Mesendoderm (in vitro differentiated cells): ENCODE measurements at regions not wholly inside any gene's neighbourhood (a gene's known extent, or its start where the extent isn't known, plus 50 kb on each side); places are given as distances from the start of the nearest gene placed in this dataset.

ENCODE experiments used
- DNase-seq: peaks from one replicate; pipeline ENCODE4 v3.0.0; 2013
- H2AK5ac ChIP-seq: 2 replicates; pipeline ENCODE4 v1.6.1; 2013; ENCODE audit warnings: low read length, inconsistent platforms
- H2BK120ac ChIP-seq: 2 replicates; pipeline ENCODE4 v1.6.1; 2013; ENCODE audit warnings: low read depth, mild to moderate bottlenecking, low read length, moderate library complexity, mixed read lengths
- H2BK15ac ChIP-seq: replicated peaks from 2 replicates; pipeline ENCODE4 v1.6.1; 2013; ENCODE audit warnings: low read depth, mild to moderate bottlenecking, moderate library complexity
- H2BK5ac ChIP-seq: 2 replicates; pipeline ENCODE4 v1.6.1; 2013; ENCODE audit warnings: low read length, inconsistent platforms
- H3K18ac ChIP-seq: 2 replicates; pipeline ENCODE4 v1.6.1; 2013; ENCODE audit warnings: mild to moderate bottlenecking, low read length, mixed read lengths
- H3K23ac ChIP-seq: one replicate; pipeline ENCODE4 v1.6.1; 2013; ENCODE audit warnings: low read length
- H3K27ac ChIP-seq: 2 replicates; pipeline ENCODE4 v1.5.1; 2013; ENCODE audit warnings: low read depth, mild to moderate bottlenecking, inconsistent platforms, low read length, moderate library complexity
- H3K27me3 ChIP-seq: 2 replicates; pipeline ENCODE4 v1.6.1; 2013; ENCODE audit warnings: low read length, control low read depth, mild to moderate bottlenecking, inconsistent platforms; ENCODE audit not compliant: insufficient read depth, poor library complexity
- H3K36me3 ChIP-seq: 2 replicates; pipeline ENCODE4 v1.6.1; 2013; ENCODE audit warnings: low read length, inconsistent platforms; ENCODE audit not compliant: control insufficient read depth, insufficient read depth
- H3K4ac ChIP-seq: one replicate; pipeline ENCODE4 v1.6.1; 2013; ENCODE audit warnings: low read depth, mild to moderate bottlenecking, low read length, moderate library complexity
- H3K4me1 ChIP-seq: 2 replicates; pipeline ENCODE4 v1.6.1; 2013; ENCODE audit warnings: low read depth, low read length, inconsistent platforms; ENCODE audit not compliant: control insufficient read depth
- H3K4me2 ChIP-seq: 2 replicates; pipeline ENCODE4 v1.6.1; 2013; ENCODE audit warnings: low read length
- H3K4me3 ChIP-seq: 2 replicates; pipeline ENCODE4 v1.5.1; 2013; ENCODE audit warnings: mild to moderate bottlenecking, low read length
- H3K56ac ChIP-seq: one replicate; pipeline ENCODE4 v1.6.1; 2013; ENCODE audit warnings: low read length
- H3K79me1 ChIP-seq: 2 replicates; pipeline ENCODE4 v1.6.1; 2013; ENCODE audit warnings: low read length, inconsistent platforms
- H3K79me2 ChIP-seq: 2 replicates; pipeline ENCODE4 v1.6.1; 2013; ENCODE audit warnings: mild to moderate bottlenecking, low read length; ENCODE audit not compliant: control insufficient read depth, insufficient read depth
- H3K9ac ChIP-seq: 2 replicates; pipeline ENCODE4 v1.6.1; 2013; ENCODE audit warnings: low read length, inconsistent platforms
- H4K5ac ChIP-seq: one replicate; pipeline ENCODE4 v1.6.1; 2013; ENCODE audit warnings: low read length
- H4K8ac ChIP-seq: one replicate; pipeline ENCODE4 v1.6.1; 2013; ENCODE audit warnings: low read depth, mild to moderate bottlenecking, control low read depth, low read length, moderate library complexity
- WGBS: extraction: QIAGEN DNeasy Blood & Tissue Kit; methylation state at CpG from one replicate; pipeline ENCODE4 v1.1.7; 2013; ENCODE audit warnings: low lambda C conversion rate, missing lambda C conversion rate; ENCODE audit not compliant: insufficient coverage; ENCODE audit errors: extremely low coverage; 5-methylcytosine and 5-hydroxymethylcytosine counted together

DNA sequence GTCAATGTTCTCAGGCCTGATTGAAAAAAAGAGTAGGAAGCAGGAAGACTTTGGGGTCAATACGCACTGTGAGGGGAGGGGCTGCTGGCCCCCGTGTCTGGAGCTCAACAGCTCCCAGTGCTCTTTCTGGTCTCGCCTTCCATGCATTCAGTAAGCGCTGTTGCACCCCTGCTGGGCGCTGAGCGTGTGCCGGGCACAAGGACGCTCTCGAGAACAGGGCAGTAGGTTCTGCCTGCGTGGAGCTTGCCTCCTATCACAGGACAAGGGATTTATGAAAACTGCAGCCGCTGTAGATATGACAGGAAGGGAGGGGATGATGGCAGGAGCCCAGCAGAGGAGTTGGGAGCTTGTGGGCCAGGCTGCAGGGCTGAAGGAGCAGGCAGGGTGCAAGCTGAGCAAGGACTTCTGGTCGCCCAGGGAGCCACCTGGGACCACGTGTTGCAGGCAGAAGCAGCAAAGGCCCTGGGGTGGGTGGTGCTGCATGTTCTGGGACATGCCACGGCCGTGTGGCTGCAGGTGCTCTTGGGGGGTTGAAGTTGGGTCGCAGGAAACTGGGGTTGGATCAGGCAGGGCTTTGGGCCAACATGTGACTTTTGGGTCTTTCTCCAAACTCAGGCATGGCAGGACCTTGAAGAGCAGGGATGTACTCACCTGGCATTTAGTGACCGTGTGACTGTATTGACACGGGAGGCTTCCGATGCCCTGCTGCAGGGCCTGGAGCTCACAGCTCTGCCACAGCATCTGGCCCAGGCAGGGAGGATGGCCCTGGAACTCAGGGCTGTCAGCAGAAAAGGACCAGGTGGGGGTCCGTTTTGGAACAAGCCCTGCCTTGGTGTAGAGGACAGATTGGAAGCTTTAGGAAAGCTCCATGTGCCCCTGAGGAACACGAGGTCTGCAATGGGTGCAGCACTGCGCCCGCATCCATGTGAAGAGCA lies 97.9 kb downstream of the CPZ start:
- no peaks in the 10 kb centered on the region for H3K79me1 ChIP-seq
- H3K4me3 ChIP-seq, result no peak overlapping the region
- H3K36me3 ChIP-seq, result no peaks in the 10 kb centered on the region
- H3K23ac ChIP-seq, result no peak overlapping the region
- no peak overlapping the region for H2BK15ac ChIP-seq
- no peaks in the 10 kb centered on the region for H3K79me2 ChIP-seq
- no peak overlapping the region for H3K4me2 ChIP-seq
- no peak overlapping the region for H2BK120ac ChIP-seq
- no peak overlapping the region for H3K4ac ChIP-seq
- H3K9ac ChIP-seq, result no peak overlapping the region
- no peaks in the 10 kb centered on the region for H3K27me3 ChIP-seq
- no peak overlapping the region for H4K8ac ChIP-seq
- H4K5ac ChIP-seq, result no peak overlapping the region
- no peak for DNase-seq
- H3K56ac ChIP-seq, result no peak overlapping the region
- H3K4me1 ChIP-seq, result no peaks in the 10 kb centered on the region
- no peak overlapping the region for H2AK5ac ChIP-seq
- H3K18ac ChIP-seq, result no peak overlapping the region
- H2BK5ac ChIP-seq, result no peak overlapping the region
- WGBS, result no CpG with 5 or more reads among the region's 23 CpGs
- no peak overlapping the region for H3K27ac ChIP-seq

DNA sequence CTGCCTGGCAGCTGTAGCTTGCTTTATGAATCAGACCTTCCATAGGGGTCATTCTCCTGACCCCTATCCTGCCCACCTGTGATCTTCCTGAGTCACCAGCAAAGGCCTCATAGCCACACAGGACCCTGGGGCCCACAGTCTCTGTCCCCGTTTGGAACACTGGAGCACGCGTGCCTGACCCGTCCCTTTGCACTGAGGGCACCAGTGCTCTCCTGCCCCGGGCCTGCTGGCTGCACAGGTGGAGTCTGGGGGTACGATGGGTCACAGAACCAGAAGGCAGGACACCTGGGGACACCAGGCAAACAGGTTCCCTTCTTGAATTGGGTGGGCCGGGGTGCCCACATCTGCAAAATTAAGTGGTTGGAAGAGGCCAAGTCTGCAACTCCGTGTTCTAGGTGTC lies 97.2 kb downstream of the CPZ start:
- Histone ChIP-seq H2BK120ac (no peak overlapping the region), H3K23ac (no peak overlapping the region), H3K56ac (no peak overlapping the region), H3K27me3 (no peaks in the 10 kb centered on the region), H3K36me3 (no peaks in the 10 kb centered on the region), H2AK5ac (no peak overlapping the region), H3K79me1 (no peaks in the 10 kb centered on the region), H4K8ac (no peak overlapping the region), H3K18ac (no peak overlapping the region), H3K4me2 (no peak overlapping the region), H3K4ac (no peak overlapping the region), H3K79me2 (no peaks in the 10 kb centered on the region), H3K4me3 (no peak overlapping the region), H3K4me1 (no peaks in the 10 kb centered on the region), H3K27ac (no peak overlapping the region), H2BK15ac (no peak overlapping the region), H2BK5ac (no peak overlapping the region), H3K9ac (no peak overlapping the region), H4K5ac (no peak overlapping the region)
- no peak for DNase-seq
- no CpG with 5 or more reads among the region's 8 CpGs for WGBS

DNA sequence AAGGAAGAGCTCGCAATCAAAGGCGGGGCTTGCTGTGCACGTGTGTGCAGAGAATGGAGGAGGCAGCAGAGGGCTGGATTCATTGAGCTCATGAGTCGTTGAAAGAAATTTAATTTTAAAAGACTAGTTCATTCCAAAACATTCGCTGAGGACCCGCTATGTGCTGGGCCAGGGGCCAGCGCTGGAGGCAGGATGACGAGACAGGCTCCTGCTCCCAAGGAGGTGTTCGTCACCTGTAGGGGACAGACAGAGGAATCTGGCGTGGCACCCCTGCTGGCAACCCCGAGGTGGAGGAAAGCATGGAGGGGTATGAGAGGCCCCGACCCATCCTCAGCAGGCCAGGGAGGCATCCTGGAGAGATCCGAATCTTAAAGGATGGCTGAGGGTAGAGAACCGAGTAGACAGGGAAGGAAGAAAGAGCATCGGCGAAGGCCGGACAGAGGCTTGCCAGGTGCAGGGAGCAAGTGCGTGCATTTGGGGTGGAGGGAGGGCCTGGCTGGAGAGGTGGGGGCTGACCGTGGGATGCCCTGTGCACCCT lies 96.4 kb downstream of the CPZ start:
- H2BK120ac ChIP-seq, result no peak overlapping the region
- H4K5ac ChIP-seq, result no peak overlapping the region
- no peaks in the 10 kb centered on the region for H3K36me3 ChIP-seq
- H3K4ac ChIP-seq, result no peak overlapping the region
- no peak overlapping the region for H2BK5ac ChIP-seq
- no peak overlapping the region for H3K23ac ChIP-seq
- no peak overlapping the region for H3K4me2 ChIP-seq
- H2AK5ac ChIP-seq, result no peak overlapping the region
- H4K8ac ChIP-seq, result no peak overlapping the region
- H3K56ac ChIP-seq, result no peak overlapping the region
- no peaks in the 10 kb centered on the region for H3K4me1 ChIP-seq
- H2BK15ac ChIP-seq, result no peak overlapping the region
- no peaks in the 10 kb centered on the region for H3K79me1 ChIP-seq
- no peak overlapping the region for H3K27ac ChIP-seq
- no peaks in the 10 kb centered on the region for H3K79me2 ChIP-seq
- H3K27me3 ChIP-seq, result no peaks in the 10 kb centered on the region
- H3K18ac ChIP-seq, result no peak overlapping the region
- no peak for DNase-seq
- WGBS, result no CpG with 5 or more reads among the region's 19 CpGs
- H3K9ac ChIP-seq, result no peak overlapping the region
- H3K4me3 ChIP-seq, result no peak overlapping the region

DNA sequence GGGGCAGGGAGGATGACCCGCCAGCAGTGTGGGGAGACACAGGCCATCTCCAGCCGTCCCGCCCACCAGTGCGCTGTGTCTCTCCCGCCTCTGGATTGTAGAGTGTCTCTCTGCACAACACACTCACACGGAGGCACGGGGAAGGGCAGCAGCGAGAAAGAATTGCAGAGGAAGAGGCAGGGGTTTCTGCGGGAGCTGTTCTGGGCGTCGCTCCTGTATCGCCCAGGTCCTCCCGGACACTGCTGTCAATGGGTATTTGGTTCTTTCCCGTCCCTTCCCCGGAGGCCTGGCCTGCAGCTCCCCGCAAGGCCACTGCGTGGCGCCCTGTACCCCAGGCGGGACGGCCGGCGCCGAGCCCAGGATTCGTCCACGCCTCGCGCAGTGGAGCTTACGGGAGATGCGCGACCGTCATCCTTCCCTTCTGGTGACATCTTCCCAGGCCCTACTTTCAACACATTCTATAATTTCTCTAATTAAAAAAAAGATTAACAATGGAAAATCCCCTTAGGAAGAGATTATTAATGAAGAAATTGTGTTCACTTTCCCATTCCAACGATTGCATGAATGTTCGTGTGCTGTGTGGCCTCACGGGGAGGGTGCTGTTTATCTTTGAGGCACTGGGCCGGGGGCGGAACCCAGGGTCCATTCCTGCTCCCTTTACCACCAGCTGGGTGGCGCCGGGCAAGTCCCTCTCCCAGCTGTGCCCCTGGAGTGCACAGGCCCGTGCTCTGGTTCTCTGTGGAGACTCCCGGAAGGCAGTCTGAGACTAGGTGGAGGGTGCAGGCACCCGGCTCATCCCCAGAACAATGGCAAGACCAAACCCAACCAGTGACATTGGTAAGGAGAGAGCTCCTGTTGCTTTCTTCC lies 95.7 kb downstream of the CPZ start:
- H3K27ac ChIP-seq, result no peak overlapping the region
- WGBS, result no CpG with 5 or more reads among the region's 41 CpGs

DNA sequence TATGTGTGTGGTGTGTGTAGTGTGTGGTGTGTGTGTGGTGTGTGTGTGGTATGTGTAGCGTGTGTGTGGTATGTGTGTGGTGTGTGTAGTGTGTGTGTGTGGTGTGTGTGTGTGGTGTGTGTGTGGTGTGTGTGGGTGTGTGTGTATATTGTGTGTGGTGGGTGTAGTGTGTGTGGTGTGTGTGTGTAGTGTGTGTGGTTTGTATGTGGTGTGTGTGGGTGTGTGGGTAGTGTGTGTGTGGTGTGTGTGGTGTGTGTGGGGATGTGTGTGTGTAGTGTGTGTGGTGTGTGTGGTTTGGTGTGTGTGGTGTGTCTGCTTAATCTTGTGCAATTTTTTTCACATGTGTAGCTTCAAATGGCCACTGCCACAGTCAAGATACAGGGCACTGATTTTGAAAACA lies 94.5 kb downstream of the CPZ start:
- Histone ChIP-seq H4K8ac (no peak overlapping the region), H3K27me3 (no peaks in the 10 kb centered on the region), H3K56ac (no peak overlapping the region), H3K4me1 (no peaks in the 10 kb centered on the region), H3K4me3 (no peak overlapping the region), H3K4me2 (no peak overlapping the region), H3K36me3 (no peaks in the 10 kb centered on the region), H2BK5ac (no peak overlapping the region), H3K4ac (no peak overlapping the region), H4K5ac (no peak overlapping the region), H3K27ac (no peak overlapping the region), H3K79me2 (no peaks in the 10 kb centered on the region), H2BK15ac (no peak overlapping the region), H3K9ac (no peak overlapping the region), H2BK120ac (no peak overlapping the region), H3K23ac (no peak overlapping the region), H2AK5ac (no peak overlapping the region), H3K79me1 (no peaks in the 10 kb centered on the region), H3K18ac (no peak overlapping the region)
- no CpG with 5 or more reads among the region's 1 CpG for WGBS
- no peak for DNase-seq

More for the DNA sequence above, 95.7 kb downstream of the CPZ start:
- no peak overlapping the region for H3K18ac ChIP-seq
- no peaks in the 10 kb centered on the region for H3K27me3 ChIP-seq
- peak; percentile 65 for DNase-seq
- H3K79me2 ChIP-seq, result no peaks in the 10 kb centered on the region
- H2AK5ac ChIP-seq, result no peak overlapping the region
- no peak overlapping the region for H4K8ac ChIP-seq
- no peak overlapping the region for H2BK5ac ChIP-seq
- no peak overlapping the region for H3K4me2 ChIP-seq
- H3K4me3 ChIP-seq, result no peak overlapping the region
- H3K56ac ChIP-seq, result peak overlapping the region; percentile 57
- H3K79me1 ChIP-seq, result no peaks in the 10 kb centered on the region
- no peak overlapping the region for H2BK15ac ChIP-seq
- no peak overlapping the region for H3K23ac ChIP-seq
- no peak overlapping the region for H2BK120ac ChIP-seq
- no peak overlapping the region for H4K5ac ChIP-seq
- no peaks in the 10 kb centered on the region for H3K36me3 ChIP-seq
- no peak overlapping the region for H3K4ac ChIP-seq
- H3K9ac ChIP-seq, result no peak overlapping the region
- no peaks in the 10 kb centered on the region for H3K4me1 ChIP-seq
